ENCODE measurements at regions not wholly inside any gene's neighbourhood (a gene's known extent, or its start where the extent isn't known, plus 50 kb on each side); places are given as distances from the start of the nearest gene placed in this dataset.
"Not testable (repeated sequence)": the region's sequence is repeated elsewhere in the genome, so short reads cannot be mapped to it uniquely, and the experiment has no call there.

- DNase-seq (ENCODE audit: extremely low read depth, insufficient read length) = no peak
- TF ChIP-seq, protein P1, sequence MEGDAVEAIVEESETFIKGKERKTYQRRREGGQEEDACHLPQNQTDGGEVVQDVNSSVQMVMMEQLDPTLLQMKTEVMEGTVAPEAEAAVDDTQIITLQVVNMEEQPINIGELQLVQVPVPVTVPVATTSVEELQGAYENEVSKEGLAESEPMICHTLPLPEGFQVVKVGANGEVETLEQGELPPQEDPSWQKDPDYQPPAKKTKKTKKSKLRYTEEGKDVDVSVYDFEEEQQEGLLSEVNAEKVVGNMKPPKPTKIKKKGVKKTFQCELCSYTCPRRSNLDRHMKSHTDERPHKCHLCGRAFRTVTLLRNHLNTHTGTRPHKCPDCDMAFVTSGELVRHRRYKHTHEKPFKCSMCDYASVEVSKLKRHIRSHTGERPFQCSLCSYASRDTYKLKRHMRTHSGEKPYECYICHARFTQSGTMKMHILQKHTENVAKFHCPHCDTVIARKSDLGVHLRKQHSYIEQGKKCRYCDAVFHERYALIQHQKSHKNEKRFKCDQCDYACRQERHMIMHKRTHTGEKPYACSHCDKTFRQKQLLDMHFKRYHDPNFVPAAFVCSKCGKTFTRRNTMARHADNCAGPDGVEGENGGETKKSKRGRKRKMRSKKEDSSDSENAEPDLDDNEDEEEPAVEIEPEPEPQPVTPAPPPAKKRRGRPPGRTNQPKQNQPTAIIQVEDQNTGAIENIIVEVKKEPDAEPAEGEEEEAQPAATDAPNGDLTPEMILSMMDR (IDR thresholded peaks at IDR 0.05; ENCODE audit: insufficient read depth, low read length, poor library complexity, severe bottlenecking) = no peak
- no peak overlapping the region for H3K4me3 ChIP-seq (replicated peaks; ENCODE audit: low read depth, low read length)
Observed at GRCh38 chr2:83359336-83359735, 1099.7 kb downstream of the SUCLG1 start.

GRCh38 chr2:83342860-83343329 lies 1116.2 kb downstream of the SUCLG1 start:
- Histone ChIP-seq H3K4me3 (replicated peaks; ENCODE audit: low read depth, low read length) (no peak overlapping the region), H3K27me3 (replicated peaks; ENCODE audit: control insufficient read depth, insufficient read depth, low read length) (no peaks in the 10 kb centered on the region), H3K36me3 (ENCODE audit: control insufficient read depth, insufficient read depth, low read length) (no peaks in the 10 kb centered on the region)
- no peak for DNase-seq (ENCODE audit: extremely low read depth, insufficient read length)
- TF ChIP-seq, protein P1 (IDR thresholded peaks at IDR 0.05; ENCODE audit: insufficient read depth, low read length, poor library complexity, severe bottlenecking) = no peak

More at GRCh38 chr2:83359336-83359735, 1099.7 kb downstream of the SUCLG1 start:
- no peaks in the 10 kb centered on the region for H3K36me3 ChIP-seq (ENCODE audit: control insufficient read depth, insufficient read depth, low read length)
- H3K27me3 ChIP-seq (replicated peaks; ENCODE audit: control insufficient read depth, insufficient read depth, low read length) = no peaks in the 10 kb centered on the region

DNA sequence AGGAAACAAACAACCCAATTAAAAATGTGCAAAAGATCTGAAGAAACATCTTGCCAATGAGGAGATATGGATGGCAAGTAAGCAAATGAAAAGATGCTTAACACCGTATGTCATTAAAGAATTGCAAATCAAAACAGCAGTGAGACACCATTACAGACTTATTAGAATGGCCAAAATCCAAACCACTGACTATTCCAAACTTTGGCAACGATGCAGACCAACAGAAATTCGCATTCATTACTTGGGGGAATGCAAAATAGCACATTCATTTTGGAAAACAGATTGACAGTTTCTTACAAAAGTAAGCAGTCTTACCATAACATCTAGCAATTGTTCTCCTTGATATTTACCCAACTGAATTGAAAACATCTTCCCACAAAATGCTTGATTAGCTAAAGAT lies 1118.7 kb downstream of the SUCLG1 start:
- no peaks in the 10 kb centered on the region for H3K27me3 ChIP-seq (replicated peaks; ENCODE audit: control insufficient read depth, insufficient read depth, low read length)
- no peak overlapping the region for H3K4me3 ChIP-seq (replicated peaks; ENCODE audit: low read depth, low read length)
- TF ChIP-seq, protein P1 (IDR thresholded peaks at IDR 0.05; ENCODE audit: insufficient read depth, low read length, poor library complexity, severe bottlenecking) = no peak
- no peak for DNase-seq (ENCODE audit: extremely low read depth, insufficient read length)
- H3K36me3 ChIP-seq (ENCODE audit: control insufficient read depth, insufficient read depth, low read length) = no peaks in the 10 kb centered on the region

DNA sequence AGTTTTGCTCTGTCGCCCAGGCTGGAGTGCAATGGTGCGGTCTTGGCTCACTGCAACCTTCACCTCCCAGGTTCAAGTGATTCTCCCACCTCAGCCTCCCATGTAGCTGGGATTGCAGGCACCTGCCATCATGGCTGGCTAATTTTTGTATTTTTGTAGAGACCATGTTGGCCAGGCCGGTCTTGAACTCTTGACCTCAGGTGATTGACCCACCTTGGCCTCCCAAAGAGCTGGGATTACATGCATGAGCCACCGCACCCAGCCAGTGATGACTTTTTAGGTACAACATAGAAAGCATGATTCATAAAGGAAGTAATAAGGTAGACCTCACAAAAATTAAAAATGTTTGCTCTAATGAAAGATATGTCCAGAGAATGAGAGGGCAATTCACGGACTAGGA lies 1119.1 kb downstream of the SUCLG1 start:
- H3K36me3 ChIP-seq (ENCODE audit: control insufficient read depth, insufficient read depth, low read length); H3K27me3 ChIP-seq (replicated peaks; ENCODE audit: control insufficient read depth, insufficient read depth, low read length); DNase-seq (ENCODE audit: extremely low read depth, insufficient read length); H3K4me3 ChIP-seq (replicated peaks; ENCODE audit: low read depth, low read length): not testable (repeated sequence)

GRCh38 chr2:83331810-83332209 lies 1127.3 kb downstream of the SUCLG1 start:
- TF ChIP-seq, protein P1 (IDR thresholded peaks at IDR 0.05; ENCODE audit: insufficient read depth, low read length, poor library complexity, severe bottlenecking) = no peak
- no peak for DNase-seq (ENCODE audit: extremely low read depth, insufficient read length)
- Histone ChIP-seq H3K4me3 (replicated peaks; ENCODE audit: low read depth, low read length) (no peak overlapping the region), H3K36me3 (ENCODE audit: control insufficient read depth, insufficient read depth, low read length) (no peaks in the 10 kb centered on the region), H3K27me3 (replicated peaks; ENCODE audit: control insufficient read depth, insufficient read depth, low read length) (no peaks in the 10 kb centered on the region)

DNA sequence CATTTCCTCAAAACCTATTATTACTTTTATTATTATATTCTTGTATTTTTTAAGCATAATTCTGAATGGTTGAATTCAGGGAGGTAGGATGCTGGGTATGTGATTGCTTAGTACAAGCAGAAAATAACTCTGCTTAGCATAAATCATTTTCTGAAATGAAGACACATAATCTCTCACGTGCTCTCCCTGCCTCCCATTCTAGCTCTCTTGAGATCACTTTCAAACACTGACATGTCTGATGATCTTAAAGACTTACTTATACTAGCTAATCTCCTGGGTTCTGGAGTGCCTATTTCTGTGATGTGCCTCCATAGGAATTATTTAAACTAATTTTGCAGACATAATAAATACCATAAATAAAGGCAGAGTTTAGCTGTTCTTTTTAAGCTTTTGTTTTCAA lies 1136.0 kb downstream of the SUCLG1 start:
- no peak for DNase-seq (ENCODE audit: extremely low read depth, insufficient read length)
- Histone ChIP-seq H3K36me3 (ENCODE audit: control insufficient read depth, insufficient read depth, low read length) (no peaks in the 10 kb centered on the region), H3K4me3 (replicated peaks; ENCODE audit: low read depth, low read length) (no peak overlapping the region), H3K27me3 (replicated peaks; ENCODE audit: control insufficient read depth, insufficient read depth, low read length) (no peaks in the 10 kb centered on the region)
- TF ChIP-seq, protein P1 (IDR thresholded peaks at IDR 0.05; ENCODE audit: insufficient read depth, low read length, poor library complexity, severe bottlenecking) = no peak
